ENCODE measurements at regions not wholly inside any gene's neighbourhood (a gene's known extent, or its start where the extent isn't known, plus 50 kb on each side); places are given as distances from the start of the nearest gene placed in this dataset.

DNA sequence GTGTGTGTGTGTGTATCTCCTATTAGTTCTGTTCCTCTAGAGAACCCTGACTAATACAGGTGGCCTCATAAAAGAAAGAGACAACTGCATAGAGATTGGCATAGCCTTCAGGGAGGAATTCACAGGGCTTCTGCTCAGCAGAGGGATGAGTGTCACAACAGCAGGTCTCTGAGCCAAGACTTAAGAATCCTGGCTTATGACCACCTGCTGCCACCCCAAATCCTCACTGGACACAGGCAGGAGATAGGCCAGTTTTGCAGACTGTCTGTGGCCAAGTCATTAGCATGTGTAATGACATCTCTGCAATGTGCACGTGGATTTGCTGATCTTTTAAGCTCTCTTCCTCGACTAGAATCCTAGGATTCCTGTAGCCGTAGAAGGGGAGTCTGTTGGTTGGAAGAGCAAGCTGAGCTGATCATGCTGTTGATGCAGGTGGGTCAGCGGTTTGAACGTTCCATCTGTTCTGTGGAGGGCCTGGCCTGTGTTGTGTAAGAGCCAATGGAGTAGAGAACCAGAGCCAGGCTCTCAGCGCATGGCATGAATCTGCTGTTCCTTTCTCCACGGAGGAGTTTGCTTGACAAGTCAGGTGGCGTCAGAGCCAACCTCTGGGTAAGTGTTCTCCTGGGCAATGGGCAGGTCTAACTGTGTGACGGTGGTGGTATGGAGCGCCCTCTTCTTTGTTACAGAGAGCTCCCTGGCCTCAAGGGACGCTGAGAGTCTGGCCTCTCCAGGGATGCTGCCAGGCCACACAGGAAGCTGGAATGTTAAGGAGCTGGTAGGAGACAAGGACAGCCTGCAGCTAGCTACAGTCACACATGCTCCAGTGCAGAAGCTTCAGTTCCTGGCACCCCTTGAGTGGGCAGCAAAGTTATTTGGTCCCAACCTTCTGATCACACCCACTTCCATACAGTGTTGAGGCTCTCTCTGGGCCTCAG, 503.1 kb downstream of the FOXO1 start:
- H3K36me3 ChIP-seq: no peaks in the 10 kb centered on the region
- H3K9me3 ChIP-seq: no peaks in the 10 kb centered on the region
- H3K4me3 ChIP-seq: no peak overlapping the region
- ATAC-seq (no peak), DNase-seq (no peak), FAIRE-seq (no peak)
- WGBS, 2 donors: 93% methylated on average over 11 of the region's 11 CpGs
- peaks cover 0 to 7% (median 5%) of the 10 kb centered on the region in 3 donors for H3K4me1 ChIP-seq
- H3K27ac ChIP-seq: no peak overlapping the region
- intact Hi-C loops (cut with DNase I): no loop called here
- H3K27me3 ChIP-seq: no peaks in the 10 kb centered on the region
- TF ChIP-seq, protein P1, sequence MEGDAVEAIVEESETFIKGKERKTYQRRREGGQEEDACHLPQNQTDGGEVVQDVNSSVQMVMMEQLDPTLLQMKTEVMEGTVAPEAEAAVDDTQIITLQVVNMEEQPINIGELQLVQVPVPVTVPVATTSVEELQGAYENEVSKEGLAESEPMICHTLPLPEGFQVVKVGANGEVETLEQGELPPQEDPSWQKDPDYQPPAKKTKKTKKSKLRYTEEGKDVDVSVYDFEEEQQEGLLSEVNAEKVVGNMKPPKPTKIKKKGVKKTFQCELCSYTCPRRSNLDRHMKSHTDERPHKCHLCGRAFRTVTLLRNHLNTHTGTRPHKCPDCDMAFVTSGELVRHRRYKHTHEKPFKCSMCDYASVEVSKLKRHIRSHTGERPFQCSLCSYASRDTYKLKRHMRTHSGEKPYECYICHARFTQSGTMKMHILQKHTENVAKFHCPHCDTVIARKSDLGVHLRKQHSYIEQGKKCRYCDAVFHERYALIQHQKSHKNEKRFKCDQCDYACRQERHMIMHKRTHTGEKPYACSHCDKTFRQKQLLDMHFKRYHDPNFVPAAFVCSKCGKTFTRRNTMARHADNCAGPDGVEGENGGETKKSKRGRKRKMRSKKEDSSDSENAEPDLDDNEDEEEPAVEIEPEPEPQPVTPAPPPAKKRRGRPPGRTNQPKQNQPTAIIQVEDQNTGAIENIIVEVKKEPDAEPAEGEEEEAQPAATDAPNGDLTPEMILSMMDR (IDR thresholded peaks at IDR 0.05): no peak

DNA sequence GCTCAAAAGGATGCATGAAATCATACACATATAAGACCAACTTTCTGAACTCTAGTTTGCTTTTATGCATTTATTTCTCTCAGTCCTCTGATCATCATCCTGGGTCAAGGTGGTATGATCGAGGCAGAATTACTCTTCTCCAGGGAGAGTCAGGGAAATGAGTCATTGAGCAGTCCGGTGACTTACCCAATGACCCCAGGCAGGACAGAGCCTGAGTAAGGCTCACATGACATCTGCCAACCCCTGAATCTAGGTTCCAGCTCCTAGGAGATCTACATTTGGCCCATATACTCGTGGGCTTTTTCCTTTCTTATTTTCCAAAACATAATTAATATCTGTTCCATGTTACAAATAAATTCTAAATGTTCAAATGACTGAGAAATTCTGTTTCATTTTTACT, 502.3 kb downstream of the FOXO1 start:
- TF ChIP-seq, protein P1 (IDR thresholded peaks at IDR 0.05): no peak
- ATAC-seq: peak in 1 of 4 donors; percentile 26
- 78 to 87% methylated on average over 3 of the region's 3 CpGs for WGBS, 2 donors
- Histone ChIP-seq H3K9me3 (no peaks in the 10 kb centered on the region), H3K4me3 (no peak overlapping the region), H3K27ac (no peak overlapping the region), H3K4me1 (peaks cover 0 to 7% (median 5%) of the 10 kb centered on the region in 3 donors), H3K27me3 (no peaks in the 10 kb centered on the region), H3K36me3 (no peaks in the 10 kb centered on the region)
- intact Hi-C loops (cut with DNase I): no loop called here
- DNase-seq: no peak
- FAIRE-seq: no peak

DNA sequence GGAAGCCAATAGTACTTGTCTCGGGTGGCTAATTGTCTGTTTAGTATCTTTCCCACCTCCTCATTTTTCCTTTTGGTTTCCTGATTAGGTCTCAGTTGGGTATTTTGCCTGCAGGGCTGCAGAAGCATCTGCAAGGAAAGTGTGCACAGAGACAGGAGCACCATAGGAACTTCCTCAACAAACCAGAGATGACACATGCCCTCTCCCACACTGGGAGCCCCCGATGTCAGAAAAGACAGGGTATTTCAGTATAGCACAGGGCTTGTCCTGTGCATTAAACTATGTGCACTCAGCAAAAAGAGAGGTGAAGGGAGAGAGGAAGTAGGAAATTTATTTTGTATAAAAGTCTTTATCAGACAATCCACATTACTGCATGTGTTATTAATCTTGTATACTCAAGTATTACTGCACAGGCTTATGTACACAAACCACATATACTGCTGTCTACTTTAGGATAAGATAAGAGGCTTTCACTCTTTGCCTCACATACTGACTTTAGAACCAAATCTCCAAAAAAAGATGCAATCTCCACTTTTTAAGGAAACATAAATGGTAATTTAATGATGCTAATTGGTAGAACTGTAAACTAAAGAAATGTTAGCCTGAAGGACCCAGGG, 501.0 kb downstream of the FOXO1 start:
- FAIRE-seq (no peak), ATAC-seq (peak in 3 of 4 donors; percentile 48 to 78 (median 49)), DNase-seq (no peak)
- Histone ChIP-seq H3K27ac (no peak overlapping the region), H3K36me3 (no peaks in the 10 kb centered on the region), H3K9me3 (no peaks in the 10 kb centered on the region), H3K4me1 (peaks cover 0 to 7% (median 5%) of the 10 kb centered on the region in 3 donors), H3K27me3 (no peaks in the 10 kb centered on the region), H3K4me3 (no peak overlapping the region)
- TF ChIP-seq, protein P1 (IDR thresholded peaks at IDR 0.05): no peak
- 60 to 67% methylated on average over 2 of the region's 2 CpGs for WGBS, 2 donors
- intact Hi-C loops (cut with DNase I): no loop called here

DNA sequence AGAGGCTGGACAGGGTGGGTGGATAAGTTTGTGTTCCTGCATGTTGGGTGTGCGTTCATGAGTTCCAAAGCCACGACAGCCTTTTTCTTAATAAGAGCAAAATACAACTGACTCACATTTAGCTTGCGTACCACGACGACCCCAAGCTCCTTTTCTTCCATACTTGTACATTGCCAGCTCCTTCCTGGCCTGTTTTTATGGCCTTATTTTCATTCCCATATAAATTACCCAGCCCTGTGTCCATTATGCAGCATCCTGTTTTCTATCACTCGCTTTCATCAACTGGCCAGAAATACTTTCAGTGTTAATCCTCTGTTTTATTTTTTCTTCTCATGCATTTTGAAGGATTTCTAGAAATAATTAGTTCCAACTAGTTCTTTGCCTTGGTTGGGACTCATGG, 499.1 kb downstream of the FOXO1 start:
- Histone ChIP-seq H3K27me3 (no peaks in the 10 kb centered on the region), H3K4me1 (peaks cover 0 to 7% (median 5%) of the 10 kb centered on the region in 3 donors), H3K9me3 (no peaks in the 10 kb centered on the region), H3K36me3 (no peaks in the 10 kb centered on the region), H3K4me3 (no peak overlapping the region), H3K27ac (no peak overlapping the region)
- no peak for ATAC-seq
- no peak for FAIRE-seq
- TF ChIP-seq, protein P1 (IDR thresholded peaks at IDR 0.05): no peak
- intact Hi-C loops (cut with DNase I): no loop called here
- WGBS, 2 donors: 89 to 92% methylated on average over 6 of the region's 6 CpGs
- no peak for DNase-seq

Data from pancreas (tissue), 10 donors.